HL-60 (cell line): ENCODE measurements at regions not wholly inside any gene's neighbourhood (a gene's known extent, or its start where the extent isn't known, plus 50 kb on each side); places are given as distances from the start of the nearest gene placed in this dataset.

Source experiments
- DNase-seq, 2 experiments: peaks; one replicate each; pipeline ENCODE4 v3.0.0-alpha.2; 2010 to 2020; ENCODE audit warnings: low read depth in 1 of 2, low spot score in 1 of 2
- H3K27ac ChIP-seq: fragments of 250-450 bp; sonication (Bioruptor Pico); replicated peaks from 2 replicates; pipeline ENCODE4 v1.5.1; 2020; ENCODE audit warnings: mild to moderate bottlenecking, moderate library complexity
- H3K27me3 ChIP-seq: fragments of 250-450 bp; sonication (Bioruptor Pico); 2 replicates; pipeline ENCODE4 v1.5.1; 2021; ENCODE audit warnings: mild to moderate bottlenecking, moderate library complexity; ENCODE audit not compliant: insufficient read depth, poor library complexity, severe bottlenecking
- H3K4me3 ChIP-seq: replicated peaks from 2 replicates; pipeline ENCODE4 v1.5.1; 2011; ENCODE audit warnings: mild to moderate bottlenecking, control low read depth, low read length; ENCODE audit not compliant: insufficient read depth
- GABPA ChIP-seq: IDR thresholded peaks from 2 replicates; pipeline ENCODE4 v1.6.1; 2012; ENCODE audit warnings: low read depth
- POLR2AphosphoS5 ChIP-seq: IDR thresholded peaks from 2 replicates; pipeline ENCODE4 v1.6.1; 2012; ENCODE audit warnings: low read depth
- REST ChIP-seq: IDR thresholded peaks from 2 replicates; pipeline ENCODE4 v1.6.1; 2012; ENCODE audit warnings: low read depth; ENCODE audit not compliant: insufficient replicate concordance
- SPI1 ChIP-seq: IDR thresholded peaks from 2 replicates; pipeline ENCODE4 v1.6.1; 2012; ENCODE audit warnings: low read depth, mild to moderate bottlenecking, borderline replicate concordance
- TF ChIP-seq, protein P1 (sequence below): IDR thresholded peaks from one replicate; pipeline ENCODE4 v1.5.1; 2011; ENCODE audit warnings: low read length, control low read depth, inconsistent platforms; ENCODE audit not compliant: insufficient read depth

DNA sequence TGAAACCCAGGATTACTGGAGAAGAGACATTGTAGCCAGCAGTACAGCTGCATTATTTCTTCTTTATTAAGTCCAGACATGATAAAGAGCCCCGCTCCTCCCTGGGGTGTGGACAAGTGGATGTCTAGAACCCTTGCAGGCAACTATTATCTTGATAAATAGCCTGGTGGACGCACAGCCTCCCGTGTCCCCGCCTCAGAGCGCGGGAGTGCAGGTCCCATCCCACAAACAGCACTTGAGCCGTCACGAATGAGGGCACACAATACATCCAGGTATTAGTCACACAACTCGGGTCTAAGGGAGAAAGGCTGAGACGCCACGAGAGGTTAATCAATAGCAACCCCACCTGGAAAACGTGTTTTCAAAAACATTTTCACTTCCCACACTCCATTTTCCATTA is 213.2 kb upstream of the SOX1 start:
- DNase-seq = no peak
- no peaks in the 10 kb centered on the region for H3K27me3 ChIP-seq
- no peak overlapping the region for H3K27ac ChIP-seq
- no peak overlapping the region for H3K4me3 ChIP-seq
- no peak for TF ChIP-seq REST
- TF ChIP-seq SPI1 = no peak
- TF ChIP-seq, protein P1, sequence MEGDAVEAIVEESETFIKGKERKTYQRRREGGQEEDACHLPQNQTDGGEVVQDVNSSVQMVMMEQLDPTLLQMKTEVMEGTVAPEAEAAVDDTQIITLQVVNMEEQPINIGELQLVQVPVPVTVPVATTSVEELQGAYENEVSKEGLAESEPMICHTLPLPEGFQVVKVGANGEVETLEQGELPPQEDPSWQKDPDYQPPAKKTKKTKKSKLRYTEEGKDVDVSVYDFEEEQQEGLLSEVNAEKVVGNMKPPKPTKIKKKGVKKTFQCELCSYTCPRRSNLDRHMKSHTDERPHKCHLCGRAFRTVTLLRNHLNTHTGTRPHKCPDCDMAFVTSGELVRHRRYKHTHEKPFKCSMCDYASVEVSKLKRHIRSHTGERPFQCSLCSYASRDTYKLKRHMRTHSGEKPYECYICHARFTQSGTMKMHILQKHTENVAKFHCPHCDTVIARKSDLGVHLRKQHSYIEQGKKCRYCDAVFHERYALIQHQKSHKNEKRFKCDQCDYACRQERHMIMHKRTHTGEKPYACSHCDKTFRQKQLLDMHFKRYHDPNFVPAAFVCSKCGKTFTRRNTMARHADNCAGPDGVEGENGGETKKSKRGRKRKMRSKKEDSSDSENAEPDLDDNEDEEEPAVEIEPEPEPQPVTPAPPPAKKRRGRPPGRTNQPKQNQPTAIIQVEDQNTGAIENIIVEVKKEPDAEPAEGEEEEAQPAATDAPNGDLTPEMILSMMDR = no peak
- TF ChIP-seq GABPA = no peak

- DNase-seq = no peak
- TF ChIP-seq SPI1 (no peak), POLR2AphosphoS5 (no peak), GABPA (no peak), REST (no peak)
- TF ChIP-seq, protein P1 = no peak
- H3K4me3 ChIP-seq = no peak overlapping the region
- H3K27me3 ChIP-seq = no peaks in the 10 kb centered on the region
- H3K27ac ChIP-seq = no peak overlapping the region
Observed at GRCh38 chr13:111854403-111854802, 212.5 kb upstream of the SOX1 start.

GRCh38 chr13:111855191-111855590 is 211.8 kb upstream of the SOX1 start:
- TF ChIP-seq GABPA (no peak), REST (no peak), SPI1 (no peak), POLR2AphosphoS5 (no peak)
- TF ChIP-seq, protein P1 = no peak
- Histone ChIP-seq H3K27ac (no peak overlapping the region), H3K4me3 (no peak overlapping the region), H3K27me3 (no peaks in the 10 kb centered on the region)
- DNase-seq = no peak
